Iris pigment epithelial cell (primary cell): ENCODE measurements at regions not wholly inside any gene's neighbourhood (a gene's known extent, or its start where the extent isn't known, plus 50 kb on each side); places are given as distances from the start of the nearest gene placed in this dataset.

ENCODE experiments used
- DNase-seq: peaks from one replicate; pipeline ENCODE4 v3.0.0-alpha.2; 2011; ENCODE audit warnings: low read depth

DNA sequence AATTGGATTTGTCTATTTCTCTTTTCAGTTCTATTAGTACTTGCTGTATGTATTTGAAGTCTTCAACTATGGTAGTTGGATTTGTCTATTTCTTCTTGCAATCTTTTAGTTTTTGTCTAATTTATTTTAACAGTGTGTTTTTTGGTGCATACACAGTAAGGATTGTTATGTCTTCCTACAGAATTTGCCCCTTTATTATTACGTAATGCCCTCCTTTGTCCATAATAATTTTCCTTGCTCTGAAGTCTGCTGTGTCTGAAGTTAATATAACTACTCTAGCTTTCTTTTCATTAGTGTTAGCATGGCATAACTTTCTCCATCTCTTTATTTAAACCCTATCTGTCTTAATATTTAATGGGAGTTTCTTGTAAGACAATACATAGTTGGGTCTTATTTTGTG lies 105.1 kb upstream of the STT3B start:
- DNase-seq, result no peak

DNA sequence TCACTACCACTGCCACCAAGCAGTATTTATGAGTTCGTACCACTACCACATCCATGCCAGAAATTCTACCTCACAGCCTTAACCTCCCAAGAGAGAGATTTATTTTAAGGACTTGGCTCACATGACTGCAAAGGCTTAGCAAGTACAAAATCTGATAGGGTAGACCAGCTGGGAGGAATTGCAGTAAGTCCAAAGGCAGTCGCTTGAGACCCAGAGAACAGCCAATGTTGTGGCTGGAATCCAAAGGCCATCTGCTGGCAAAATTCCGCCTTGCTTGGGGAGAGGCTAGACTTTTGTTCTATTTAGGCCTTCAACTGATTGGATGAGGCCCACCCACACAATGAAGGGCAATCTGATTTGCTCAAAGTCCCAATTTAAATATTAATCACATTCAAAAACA lies 101.4 kb upstream of the STT3B start:
- DNase-seq, result no peak

DNA sequence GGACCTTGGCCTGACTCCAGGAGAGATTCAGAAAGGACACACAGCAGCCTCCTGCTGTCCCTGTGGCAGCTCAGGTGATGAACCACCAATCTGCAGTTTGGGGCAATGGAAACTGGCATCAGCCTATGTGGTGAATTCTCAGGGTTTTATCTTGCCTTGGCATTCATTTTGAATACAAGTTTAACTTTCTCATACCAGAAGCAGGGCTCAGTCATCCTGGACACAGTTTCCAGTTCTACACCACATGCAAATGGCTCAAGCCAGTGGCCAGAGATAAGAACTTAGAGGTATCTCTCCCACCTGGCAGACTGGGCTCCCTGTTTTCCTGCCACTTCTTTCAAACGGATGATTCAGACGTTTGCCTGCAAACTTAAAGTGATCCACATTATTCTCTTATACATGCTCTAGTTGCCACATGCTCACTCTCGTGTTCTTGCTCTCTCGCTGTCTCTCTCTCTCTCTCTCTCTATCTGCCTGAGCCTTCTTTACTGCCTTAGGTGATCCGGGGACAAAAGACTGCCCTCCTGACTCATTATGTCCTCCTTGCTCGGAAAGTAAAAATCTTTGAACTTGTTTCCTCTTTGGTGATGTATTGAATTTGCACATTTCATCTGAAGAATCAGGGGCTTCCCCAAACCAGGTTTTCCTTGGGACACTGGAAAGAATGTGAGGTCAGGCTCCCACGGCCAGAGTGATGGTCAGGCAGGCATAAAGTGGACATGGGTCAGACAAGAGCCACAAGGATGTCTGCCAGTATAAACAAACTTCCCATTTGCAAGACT lies 99.6 kb upstream of the STT3B start:
- DNase-seq, result no peak

DNA sequence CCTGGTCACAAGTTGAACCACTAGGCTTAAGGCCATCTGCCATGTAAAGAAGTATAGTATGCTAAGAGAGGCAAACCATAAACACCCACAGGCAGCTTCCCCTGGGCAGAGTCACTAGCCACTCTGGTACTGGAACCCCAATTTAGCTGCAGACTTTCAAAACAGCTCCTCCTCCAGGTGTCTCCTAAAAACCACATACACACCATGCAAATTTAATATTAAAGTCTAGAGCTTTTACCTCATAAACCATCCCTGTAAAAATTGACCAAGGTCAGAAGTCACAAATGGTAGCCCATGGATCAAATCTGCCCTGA lies 99.1 kb upstream of the STT3B start:
- no peak for DNase-seq

DNA sequence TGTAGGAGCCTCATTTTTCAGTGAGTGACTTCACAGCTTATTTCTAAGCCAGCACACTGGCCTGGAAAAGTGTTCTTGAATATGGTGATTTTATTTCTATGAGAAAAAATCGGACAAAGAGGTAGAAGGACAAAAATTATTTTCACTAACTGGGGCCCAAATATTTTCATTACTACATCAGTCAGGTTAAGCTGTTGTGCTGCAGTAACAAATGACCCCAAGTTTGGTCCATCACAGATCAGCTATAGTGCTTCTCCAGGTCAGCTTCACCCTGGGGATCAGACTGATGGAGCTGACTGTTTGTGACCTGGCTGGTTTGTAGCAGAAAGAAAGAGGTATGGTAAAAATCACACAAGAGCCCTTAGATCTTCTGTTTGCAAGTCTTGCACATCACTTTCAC lies 97.9 kb upstream of the STT3B start:
- DNase-seq, result no peak

DNA sequence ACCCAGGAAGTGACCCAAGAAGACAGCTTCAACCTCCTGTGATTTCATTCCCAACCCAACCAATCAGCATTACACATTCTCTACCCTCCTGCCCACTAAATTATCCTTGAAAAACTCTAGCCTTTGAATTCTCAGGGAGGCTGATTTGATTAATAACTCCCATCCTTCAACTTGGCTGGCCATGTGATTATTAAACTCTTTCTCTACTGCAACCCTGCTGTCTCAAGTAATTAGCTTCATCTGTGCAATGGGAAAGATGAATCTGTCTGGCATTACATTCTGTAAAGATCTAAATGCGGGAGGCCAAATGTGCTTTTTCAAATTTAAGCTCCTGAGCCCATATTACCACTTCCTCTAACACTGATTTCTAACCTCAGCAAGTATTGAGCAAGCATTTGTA lies 95.9 kb upstream of the STT3B start:
- no peak for DNase-seq

DNA sequence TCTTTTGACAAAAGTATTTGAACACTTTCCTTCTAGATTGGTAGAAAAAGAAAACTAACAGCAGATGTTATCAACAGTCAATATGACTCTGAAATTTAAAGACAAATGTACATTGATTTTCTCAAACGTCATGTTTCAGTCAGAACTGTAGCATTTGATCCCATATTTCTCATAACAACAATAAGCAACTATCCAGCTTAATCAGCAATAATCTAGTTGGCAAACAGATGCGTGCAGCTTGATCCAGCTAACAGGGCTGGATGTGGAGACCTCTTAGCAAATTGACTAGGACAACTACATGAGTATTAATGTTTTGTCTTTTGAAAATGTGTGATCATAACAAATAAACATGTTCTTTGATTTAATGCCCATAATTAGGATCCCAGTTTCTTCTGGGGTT lies 94.0 kb upstream of the STT3B start:
- DNase-seq, result no peak

DNA sequence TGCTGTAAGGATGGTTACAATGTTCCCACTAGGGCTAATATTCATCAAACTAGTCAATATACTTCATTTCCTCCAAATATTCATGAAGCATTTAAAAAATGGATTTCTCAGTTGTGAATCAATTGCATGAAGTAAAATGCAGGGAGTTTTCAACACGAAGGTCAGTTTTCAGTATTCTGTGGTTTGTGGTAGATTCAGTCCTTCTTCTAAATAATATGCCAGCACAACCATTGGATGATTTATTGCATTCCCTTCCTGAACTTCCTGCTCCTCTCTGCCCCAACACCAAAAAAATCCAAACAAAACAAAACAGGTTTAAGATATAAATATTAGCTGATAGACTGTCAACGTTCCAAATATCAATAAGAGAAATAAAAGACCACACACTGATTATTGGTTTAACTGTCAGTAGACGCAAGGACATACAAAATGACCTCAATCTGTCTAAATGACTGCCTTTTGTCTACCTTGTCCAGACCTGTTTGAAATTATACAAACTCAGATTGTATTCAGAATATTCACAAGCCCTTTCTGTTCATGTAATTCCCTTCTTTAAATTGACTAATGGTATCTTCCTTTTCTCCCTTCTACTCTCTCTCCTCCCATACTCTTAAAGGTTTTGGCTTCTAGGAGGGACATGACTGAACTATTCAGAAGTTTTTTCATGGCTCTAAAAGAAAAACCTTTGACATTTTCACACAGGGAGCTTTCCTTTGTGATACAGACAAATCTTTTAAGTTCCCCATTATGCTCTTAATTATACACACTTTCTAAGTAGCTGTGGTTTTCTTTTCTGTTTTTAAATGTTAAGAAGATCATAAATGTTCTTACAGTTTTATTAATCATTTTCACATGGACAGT lies 92.6 kb upstream of the STT3B start:
- DNase-seq, result no peak

DNA sequence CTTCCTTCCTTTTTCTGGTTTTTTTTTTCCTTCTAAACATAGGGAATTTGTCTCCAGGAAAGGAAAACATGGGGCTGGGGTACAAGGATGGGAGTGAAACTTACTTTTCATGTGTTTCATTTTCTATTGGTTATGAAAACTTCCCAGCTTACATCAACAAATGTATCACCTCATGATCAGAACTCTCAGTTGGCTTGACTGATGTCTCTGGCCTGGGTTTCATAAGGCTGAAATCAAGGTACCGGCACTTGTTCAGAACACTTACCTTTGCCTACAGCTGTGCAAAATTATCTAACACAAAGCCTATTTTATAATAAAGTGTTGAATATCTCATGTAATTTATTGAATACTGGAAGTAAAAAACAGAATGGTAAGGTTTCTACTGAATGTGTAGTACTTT lies 91.8 kb upstream of the STT3B start:
- DNase-seq, result no peak

DNA sequence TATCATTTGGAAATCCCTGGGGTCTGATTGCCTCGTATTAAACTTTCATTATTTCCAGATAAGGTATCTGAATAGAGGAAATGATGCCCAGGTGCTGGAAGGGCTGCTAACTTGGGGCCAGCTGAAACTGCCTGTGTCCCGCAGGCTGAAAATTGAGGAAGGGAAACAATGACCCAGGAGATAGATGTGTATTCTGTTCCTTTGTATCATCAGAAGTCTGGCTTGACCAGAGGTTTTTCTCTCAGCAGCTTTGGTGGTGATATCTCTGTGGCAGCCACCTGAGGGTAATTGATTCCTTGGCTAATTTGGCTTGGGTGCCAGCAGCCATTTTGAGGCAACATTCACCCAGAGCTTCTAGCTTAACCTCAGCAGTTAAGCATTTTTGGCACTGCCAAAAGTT lies 90.0 kb upstream of the STT3B start:
- no peak for DNase-seq

DNA sequence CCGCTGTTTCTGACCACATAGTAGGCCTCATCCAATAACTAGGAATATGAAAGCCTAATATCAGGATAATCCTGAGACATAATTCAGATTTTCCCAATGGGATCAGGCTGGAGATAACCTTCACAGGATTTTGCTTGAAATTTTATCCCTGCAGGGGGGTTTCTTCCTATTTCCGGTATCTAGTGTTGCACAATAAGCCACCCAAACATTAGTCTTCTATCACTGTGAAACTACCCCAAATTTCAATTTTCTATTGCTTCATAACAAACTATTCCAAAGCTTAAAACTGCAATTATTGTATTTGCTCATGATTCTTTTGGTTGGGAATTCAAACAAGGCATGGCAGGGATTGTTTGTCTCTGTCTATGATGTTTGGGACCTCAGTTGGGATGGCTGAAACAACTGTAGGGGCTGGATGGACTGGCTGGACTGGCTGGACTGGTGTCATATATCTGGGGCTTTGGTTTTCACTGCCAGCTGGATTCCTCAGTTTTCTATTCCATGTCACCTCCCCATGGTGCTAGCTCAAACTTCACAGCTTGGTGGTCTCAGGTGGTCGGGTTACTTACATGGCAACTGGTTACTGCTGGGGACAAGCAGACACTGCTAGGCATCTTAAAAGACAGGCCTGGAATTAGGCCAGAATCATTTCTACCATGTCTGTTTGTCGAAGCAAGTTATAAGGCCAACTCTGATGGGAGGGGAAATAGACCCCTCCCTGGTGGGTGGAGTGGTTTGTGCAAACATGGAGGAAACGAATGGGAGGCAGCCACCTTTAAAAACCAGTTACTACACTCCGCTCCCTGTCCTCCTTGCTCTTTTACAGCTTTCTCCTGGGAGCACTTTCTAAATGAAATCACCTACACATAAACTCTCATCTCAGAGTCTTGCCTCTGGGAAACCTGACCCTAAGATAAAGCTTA lies 88.2 kb upstream of the STT3B start:
- DNase-seq, result no peak

DNA sequence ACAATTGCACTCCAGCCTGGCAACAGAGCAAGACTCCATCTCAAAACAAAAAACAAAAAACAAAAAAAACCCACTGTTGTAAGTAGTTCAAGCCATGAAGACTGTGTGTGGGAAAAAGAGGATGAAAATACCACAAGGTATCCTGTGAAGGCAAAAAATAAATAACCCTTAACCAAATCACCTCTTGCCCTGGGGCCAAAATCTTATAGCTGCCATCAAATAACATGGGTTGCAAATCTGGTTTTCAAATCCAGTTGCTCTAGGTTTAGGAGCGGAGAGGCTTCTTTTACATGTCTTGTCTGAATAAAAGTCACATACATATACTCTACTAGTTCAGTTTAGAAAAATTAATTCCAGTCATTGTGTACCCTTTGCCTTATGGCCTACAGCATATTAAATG lies 87.0 kb upstream of the STT3B start:
- no peak for DNase-seq

DNA sequence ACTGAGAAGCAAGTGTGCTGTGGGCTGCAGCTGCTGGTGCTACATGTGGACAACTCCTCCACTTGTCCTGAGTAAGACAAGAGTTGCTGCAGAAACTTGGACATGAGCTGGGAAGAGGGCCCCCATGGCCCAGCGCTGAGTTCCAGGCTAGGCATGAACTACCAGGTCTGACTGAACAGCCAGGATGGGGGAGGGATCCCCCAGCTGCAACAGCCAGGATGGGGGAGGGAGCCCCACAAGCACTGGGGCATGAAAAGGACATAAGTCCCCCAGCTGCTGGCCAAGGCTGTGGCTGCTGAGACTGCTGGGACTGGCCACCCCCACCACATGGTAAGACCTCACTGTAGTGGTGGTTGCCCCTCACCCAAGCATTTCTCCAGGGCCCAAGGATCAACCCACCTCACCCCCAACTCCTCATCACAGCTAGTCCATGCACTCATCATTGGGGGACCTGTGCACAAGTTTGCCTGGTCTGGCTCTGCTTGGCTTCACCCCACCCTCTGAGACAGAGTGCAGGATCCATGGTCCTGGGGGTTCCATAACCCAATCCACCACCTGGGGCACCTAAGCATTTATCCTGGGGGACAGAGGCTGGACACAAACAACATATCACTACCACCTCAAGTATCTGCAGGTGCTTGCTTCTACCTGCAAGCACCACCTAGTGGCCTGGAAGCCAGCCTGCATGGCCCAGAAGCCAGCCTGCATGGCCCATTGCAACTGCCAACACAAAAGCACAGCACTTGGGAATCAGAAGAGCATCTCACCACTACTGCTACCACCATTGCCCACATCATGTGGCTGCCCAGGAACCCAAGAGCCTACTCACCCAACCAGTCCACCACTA lies 84.5 kb upstream of the STT3B start:
- DNase-seq, result peak; percentile 44

DNA sequence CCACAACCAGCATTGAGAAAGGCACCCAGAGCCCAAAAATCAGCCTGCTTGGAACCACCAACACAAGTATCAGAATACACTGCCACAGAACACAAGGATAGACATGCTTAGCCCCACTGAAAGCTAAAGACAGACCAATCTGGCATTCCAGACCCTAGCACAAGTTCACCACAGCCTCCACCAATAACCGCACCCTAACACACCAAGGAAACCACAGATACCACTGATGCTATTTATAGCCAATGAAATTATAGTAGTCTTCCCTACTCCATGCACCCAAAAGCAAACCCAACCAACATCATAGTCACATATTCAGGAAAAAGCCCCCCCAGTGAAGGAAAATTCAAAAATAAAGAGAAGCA lies 83.9 kb upstream of the STT3B start:
- no peak for DNase-seq

DNA sequence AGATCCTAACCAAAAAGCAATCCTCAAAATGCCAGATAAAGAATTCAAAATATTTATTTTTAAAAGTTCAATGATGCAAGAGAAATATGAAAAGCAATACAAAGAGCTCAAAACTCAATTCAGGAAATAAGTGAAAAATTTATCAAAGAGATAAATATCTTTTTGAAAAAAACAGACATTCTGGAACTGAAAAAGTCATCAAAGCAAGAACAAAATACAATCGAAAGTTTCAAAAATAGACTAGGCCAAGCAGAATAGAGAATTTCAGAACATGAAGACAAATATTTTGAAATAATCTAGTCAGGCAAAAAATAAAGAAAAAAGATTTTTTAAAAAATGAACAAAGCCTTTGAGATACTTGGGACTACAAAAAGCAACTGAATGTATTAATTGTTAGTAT lies 83.4 kb upstream of the STT3B start:
- no peak for DNase-seq

DNA sequence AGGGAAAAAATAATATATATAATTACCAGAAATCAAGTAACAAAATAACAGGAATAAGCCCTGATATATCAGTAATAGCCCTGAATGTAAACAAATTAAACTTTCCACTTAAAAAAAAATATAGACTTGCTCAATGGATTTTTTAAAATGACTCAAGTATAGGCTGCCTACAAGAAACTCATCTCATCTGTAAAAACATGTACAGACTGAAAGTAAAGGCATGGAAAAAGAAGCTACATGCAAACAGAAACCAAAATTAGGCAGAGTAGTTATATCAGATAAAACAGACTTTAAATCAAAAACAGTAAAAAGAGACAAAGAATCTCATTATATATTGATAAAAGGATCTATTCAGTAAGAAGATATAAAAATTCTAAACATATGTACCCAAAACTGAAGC lies 82.4 kb upstream of the STT3B start:
- DNase-seq, result no peak

DNA sequence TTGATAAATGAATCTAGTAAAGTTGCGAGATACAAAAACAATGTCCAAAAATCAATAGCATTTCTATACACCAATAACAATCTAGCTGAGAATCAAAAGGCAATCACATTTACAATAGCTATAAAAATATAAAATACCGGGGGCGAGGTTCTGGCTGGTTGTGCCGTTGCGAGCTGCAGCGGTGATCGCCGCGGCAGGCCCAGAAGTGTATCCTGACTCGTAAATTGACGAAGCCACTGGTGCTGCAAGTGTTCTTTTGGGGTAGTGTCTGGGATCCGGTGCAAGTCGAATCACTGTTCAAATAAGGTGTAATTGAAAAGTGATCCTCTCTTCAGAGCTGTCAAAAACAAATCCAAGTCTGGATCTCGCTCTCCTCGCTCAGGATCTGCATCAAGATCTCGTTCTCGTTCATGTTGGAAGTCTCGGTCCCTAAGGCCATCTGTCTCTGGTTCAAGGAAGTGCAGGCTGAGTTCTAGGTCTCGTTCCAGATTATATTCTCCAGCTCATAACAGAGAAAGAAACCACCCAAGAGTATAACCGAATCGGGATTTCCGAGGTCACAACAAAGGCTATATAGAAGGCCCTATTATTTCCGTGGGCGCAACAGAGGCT lies 80.1 kb upstream of the STT3B start:
- no peak for DNase-seq

DNA sequence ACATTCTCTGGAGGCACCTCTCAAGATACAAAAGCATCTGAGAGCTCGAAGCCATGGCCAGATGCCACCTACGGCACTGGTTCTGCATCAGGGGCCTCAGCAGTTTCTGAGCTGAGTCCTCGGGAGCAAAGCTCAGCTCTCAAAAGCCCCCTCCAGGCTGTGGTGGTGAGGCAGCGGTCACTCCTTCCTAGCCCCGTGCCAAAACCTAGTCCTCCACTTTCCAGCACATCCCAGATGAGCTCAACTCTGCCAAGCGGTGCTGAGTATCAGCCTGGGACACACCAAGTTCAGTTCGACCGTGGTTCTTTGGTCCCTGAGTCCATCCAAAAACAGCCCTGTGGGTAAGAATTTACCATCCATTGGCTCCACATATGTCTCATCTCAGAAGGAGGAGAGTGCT lies 79.3 kb upstream of the STT3B start:
- DNase-seq, result no peak

DNA sequence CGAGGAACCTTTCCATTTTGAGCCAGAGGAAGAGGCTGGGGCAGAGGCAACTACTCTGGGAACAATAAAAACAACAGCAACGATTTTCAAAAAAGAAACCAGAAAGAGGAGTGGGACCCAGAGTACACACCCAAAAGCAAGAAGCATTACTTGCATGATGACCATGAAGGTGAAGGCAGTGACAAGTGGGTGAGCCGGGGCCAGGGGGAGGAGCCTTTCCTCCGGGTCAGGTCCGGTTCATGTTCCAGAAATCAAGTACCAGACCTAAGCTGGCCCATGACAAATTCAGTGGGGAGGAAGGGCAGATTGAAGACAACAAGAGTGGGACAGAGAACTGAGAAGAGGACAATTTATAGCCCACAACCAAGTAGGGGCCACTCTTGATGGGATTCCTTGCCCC lies 77.2 kb upstream of the STT3B start:
- DNase-seq, result no peak

DNA sequence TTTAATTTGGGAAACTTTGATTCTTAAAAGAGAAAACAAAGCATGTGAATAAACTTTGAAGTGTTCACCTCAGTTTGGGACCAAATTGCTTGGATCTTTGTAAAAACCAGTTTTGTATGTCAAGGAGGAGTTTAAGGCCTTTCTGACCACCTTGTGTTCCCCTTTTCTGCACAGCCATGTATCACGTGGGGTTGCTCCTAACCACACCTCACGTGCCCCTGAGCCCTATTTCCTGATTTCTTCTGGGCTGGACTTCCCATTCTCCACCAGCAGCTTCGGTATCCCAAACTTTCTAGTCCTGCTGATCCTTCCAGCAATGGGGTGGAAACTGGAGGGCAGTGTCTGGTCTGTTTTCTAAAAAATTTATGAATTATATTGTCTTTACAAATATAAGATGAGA lies 76.4 kb upstream of the STT3B start:
- no peak for DNase-seq

DNA sequence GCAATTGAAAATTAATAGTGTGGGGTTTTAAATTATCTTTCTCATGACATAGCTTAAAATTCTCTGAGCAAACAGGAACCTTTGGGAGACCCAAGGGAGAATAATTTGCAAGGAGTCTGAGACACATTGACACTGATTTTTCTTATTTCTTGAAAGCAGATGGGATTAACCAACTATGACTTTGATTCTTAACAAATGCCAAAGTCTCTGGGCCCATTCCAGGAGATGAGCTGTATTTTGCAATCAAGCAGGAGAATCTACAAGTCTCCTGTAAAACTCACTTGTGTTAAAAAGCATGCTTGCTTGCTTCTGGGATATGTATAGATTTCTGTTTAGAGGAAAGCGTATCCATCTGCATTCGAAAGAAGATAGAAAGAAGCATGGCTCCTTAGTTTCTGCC lies 71.3 kb upstream of the STT3B start:
- peak; percentile 22 for DNase-seq
